ENCODE measurements at regions not wholly inside any gene's neighbourhood (a gene's known extent, or its start where the extent isn't known, plus 50 kb on each side); places are given as distances from the start of the nearest gene placed in this dataset.

GRCh38 chr18:34639687-34640086 is 70.4 kb upstream of the DTNA start:
- Histone ChIP-seq H3K27ac (ENCODE audit: low read length) (no peak overlapping the region), H3K9me3 (ENCODE audit: control insufficient read depth, insufficient read depth, low read depth, low read length) (no peaks in the 10 kb centered on the region), H3K4me3 (ENCODE audit: low read depth in 2 of 2, low read length in 2 of 2) (no peak overlapping the region), H3K4me1 (ENCODE audit: control insufficient read depth, insufficient read depth, low read length) (no peaks in the 10 kb centered on the region), H3K27me3 (ENCODE audit: control insufficient read depth, insufficient read depth, low read length) (no peaks in the 10 kb centered on the region), H3K36me3 (ENCODE audit: control insufficient read depth, insufficient read depth, low read length) (no peaks in the 10 kb centered on the region)
- no peak for TF ChIP-seq TCF7L2 (IDR thresholded peaks at IDR 0.05; ENCODE audit: low read depth, low read length)
- no peak for TF ChIP-seq SIN3A (IDR thresholded peaks at IDR 0.05; ENCODE audit: borderline replicate concordance, insufficient read depth, low read depth, low read length)
- no peak for TF ChIP-seq REST (IDR thresholded peaks at IDR 0.05; ENCODE audit: insufficient read depth in 1 of 2, low read depth in 2 of 2, low read length in 1 of 2)
- no peak for TF ChIP-seq POLR2AphosphoS5 (IDR thresholded peaks at IDR 0.05; ENCODE audit: low read depth, low read length)
- TF ChIP-seq CTCF (IDR thresholded peaks at IDR 0.05) = no peak
- ChIA-PET POLR2A (no interaction called here), CTCF (no interaction called here)
- in situ Hi-C loops (cut with HindIII; ENCODE audit: low pct_unique_long_range_greater_than_20kb, low sequenced_read_pairs) (no loop called here), intact Hi-C loops (cut with micrococcal nuclease; ENCODE audit: unreplicated experiment) (no loop called here)
- no TSS peak for BruUV-seq (replicated peaks)
- ATAC-seq (no peak), DNase-seq (ENCODE audit: low read depth, low spot score) (no peak)

GRCh38 chr18:34640276-34640675 is 69.8 kb upstream of the DTNA start:
- no peaks in the 10 kb centered on the region for H3K36me3 ChIP-seq (ENCODE audit: control insufficient read depth, insufficient read depth, low read length)
- DNase-seq (ENCODE audit: low read depth, low spot score) (no peak), ATAC-seq (no peak)
- POLR2A ChIA-PET = no interaction called here
- no peak for TF ChIP-seq POLR2AphosphoS5 (IDR thresholded peaks at IDR 0.05; ENCODE audit: low read depth, low read length)
- TF ChIP-seq TCF7L2 (IDR thresholded peaks at IDR 0.05; ENCODE audit: low read depth, low read length) = no peak
- no peak for TF ChIP-seq REST (IDR thresholded peaks at IDR 0.05; ENCODE audit: insufficient read depth in 1 of 2, low read depth in 2 of 2, low read length in 1 of 2)
- in situ Hi-C loops (cut with HindIII; ENCODE audit: low pct_unique_long_range_greater_than_20kb, low sequenced_read_pairs) (no loop called here), intact Hi-C loops (cut with micrococcal nuclease; ENCODE audit: unreplicated experiment) (no loop called here)
- H3K4me1 ChIP-seq (ENCODE audit: control insufficient read depth, insufficient read depth, low read length) = no peaks in the 10 kb centered on the region
- no peaks in the 10 kb centered on the region for H3K27me3 ChIP-seq (ENCODE audit: control insufficient read depth, insufficient read depth, low read length)
- CTCF ChIA-PET = no interaction called here
- no peaks in the 10 kb centered on the region for H3K9me3 ChIP-seq (ENCODE audit: control insufficient read depth, insufficient read depth, low read depth, low read length)
- no peak overlapping the region for H3K27ac ChIP-seq (ENCODE audit: low read length)
- no TSS peak for BruUV-seq (replicated peaks)
- no peak overlapping the region for H3K4me3 ChIP-seq (ENCODE audit: low read depth in 2 of 2, low read length in 2 of 2)

Measured in Panc1 (cell line).